ENCODE measurements at regions not wholly inside any gene's neighbourhood (a gene's known extent, or its start where the extent isn't known, plus 50 kb on each side); places are given as distances from the start of the nearest gene placed in this dataset.

DNA sequence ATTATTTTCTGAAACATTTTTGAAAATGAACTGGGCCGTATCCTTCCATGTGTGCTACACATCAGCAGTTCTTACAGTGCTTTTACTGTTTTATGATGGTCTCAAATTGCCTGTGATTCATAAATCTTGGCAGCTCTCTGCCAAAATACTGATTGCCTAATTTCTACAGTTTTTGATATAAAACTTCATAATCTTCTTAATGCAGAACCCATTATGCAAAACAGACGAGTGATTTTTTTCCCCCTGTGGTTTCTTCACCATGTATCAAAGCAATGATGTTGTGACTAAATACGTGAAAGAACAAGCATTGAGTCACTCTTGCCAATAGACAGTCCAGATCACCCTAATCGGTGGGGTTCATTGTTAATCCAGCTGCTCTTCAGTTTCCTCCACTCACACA is 156.4 kb upstream of the WDR1 start:
- Histone ChIP-seq H3K4me1 (replicated peaks) (no peaks in the 10 kb centered on the region), H3K36me3 (no peaks in the 10 kb centered on the region), H3K9me3 (no peaks in the 10 kb centered on the region), H3K27me3 (replicated peaks; ENCODE audit: insufficient read depth) (no peaks in the 10 kb centered on the region), H3K27ac (no peak overlapping the region), H3K4me3 (no peak overlapping the region)
- TF ChIP-seq POLR2A (IDR thresholded peaks at IDR 0.05), result no peak
- TF ChIP-seq POLR2AphosphoS5 (IDR thresholded peaks at IDR 0.05), result no peak
- TF ChIP-seq, protein P1, sequence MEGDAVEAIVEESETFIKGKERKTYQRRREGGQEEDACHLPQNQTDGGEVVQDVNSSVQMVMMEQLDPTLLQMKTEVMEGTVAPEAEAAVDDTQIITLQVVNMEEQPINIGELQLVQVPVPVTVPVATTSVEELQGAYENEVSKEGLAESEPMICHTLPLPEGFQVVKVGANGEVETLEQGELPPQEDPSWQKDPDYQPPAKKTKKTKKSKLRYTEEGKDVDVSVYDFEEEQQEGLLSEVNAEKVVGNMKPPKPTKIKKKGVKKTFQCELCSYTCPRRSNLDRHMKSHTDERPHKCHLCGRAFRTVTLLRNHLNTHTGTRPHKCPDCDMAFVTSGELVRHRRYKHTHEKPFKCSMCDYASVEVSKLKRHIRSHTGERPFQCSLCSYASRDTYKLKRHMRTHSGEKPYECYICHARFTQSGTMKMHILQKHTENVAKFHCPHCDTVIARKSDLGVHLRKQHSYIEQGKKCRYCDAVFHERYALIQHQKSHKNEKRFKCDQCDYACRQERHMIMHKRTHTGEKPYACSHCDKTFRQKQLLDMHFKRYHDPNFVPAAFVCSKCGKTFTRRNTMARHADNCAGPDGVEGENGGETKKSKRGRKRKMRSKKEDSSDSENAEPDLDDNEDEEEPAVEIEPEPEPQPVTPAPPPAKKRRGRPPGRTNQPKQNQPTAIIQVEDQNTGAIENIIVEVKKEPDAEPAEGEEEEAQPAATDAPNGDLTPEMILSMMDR (IDR thresholded peaks at IDR 0.05), result no peak
- no peak for DNase-seq (ENCODE audit: low spot score)
- 38% methylated on average over 4 of the region's 4 CpGs for WGBS
- intact Hi-C loops (cut with DNase I), result no loop called here

DNA sequence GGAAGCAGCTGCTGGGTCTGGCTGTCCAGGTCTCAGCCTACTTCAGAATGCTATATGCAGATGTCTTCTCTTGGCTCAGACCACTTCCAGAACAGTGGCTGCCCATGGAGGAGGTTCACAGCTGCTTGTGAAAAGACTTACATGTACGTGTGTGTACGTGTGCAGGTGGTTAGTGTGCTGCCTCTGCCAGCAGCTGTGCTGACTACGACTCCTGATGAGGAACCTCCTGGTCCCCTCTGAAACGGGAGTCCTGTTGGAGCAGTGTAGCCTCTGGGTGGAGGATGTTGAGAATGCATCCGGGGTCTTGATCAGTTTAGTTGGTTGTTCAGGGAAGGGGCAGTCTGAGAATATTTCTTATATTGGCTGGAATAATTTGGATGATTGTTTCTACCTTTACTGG is 155.9 kb upstream of the WDR1 start:
- DNase-seq (ENCODE audit: low spot score), result no peak
- 58% methylated on average over 5 of the region's 5 CpGs for WGBS

DNA sequence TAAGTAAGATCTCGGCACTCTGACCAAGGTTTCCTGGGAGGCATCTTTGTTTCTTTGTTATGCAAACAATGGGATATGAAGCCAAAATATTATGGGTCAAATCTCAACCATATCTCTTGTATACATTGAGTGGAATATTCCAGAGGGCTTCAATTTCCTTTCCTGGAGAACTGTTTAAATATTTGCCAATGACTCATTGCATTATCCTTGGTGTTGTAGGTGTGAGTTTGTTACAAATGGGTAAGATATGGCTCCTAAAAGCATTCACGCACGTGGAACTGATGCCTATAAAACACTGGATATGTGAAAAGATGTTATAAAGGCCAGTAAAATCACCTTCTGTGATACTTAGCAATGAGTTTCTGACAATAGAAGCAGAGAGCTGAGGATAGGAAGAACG is 150.5 kb upstream of the WDR1 start:
- Histone ChIP-seq H3K4me3 (no peak overlapping the region), H3K36me3 (no peaks in the 10 kb centered on the region), H3K27me3 (replicated peaks; ENCODE audit: insufficient read depth) (no peaks in the 10 kb centered on the region), H3K27ac (no peak overlapping the region), H3K4me1 (replicated peaks) (no peaks in the 10 kb centered on the region), H3K9me3 (no peaks in the 10 kb centered on the region)
- 54% methylated on average over 4 of the region's 4 CpGs for WGBS
- DNase-seq (ENCODE audit: low spot score), result no peak
- intact Hi-C loops (cut with DNase I), result no loop called here
- TF ChIP-seq, protein P1 (IDR thresholded peaks at IDR 0.05), result no peak
- no peak for TF ChIP-seq POLR2AphosphoS5 (IDR thresholded peaks at IDR 0.05)
- no peak for TF ChIP-seq POLR2A (IDR thresholded peaks at IDR 0.05)

More for the DNA sequence above, 155.9 kb upstream of the WDR1 start:
- no peaks in the 10 kb centered on the region for H3K27me3 ChIP-seq (replicated peaks; ENCODE audit: insufficient read depth)
- H3K4me1 ChIP-seq (replicated peaks), result no peaks in the 10 kb centered on the region
- intact Hi-C loops (cut with DNase I), result no loop called here
- H3K27ac ChIP-seq, result no peak overlapping the region
- H3K36me3 ChIP-seq, result no peaks in the 10 kb centered on the region
- no peak overlapping the region for H3K4me3 ChIP-seq
- H3K9me3 ChIP-seq, result no peaks in the 10 kb centered on the region
- TF ChIP-seq, protein P1 (IDR thresholded peaks at IDR 0.05), result no peak
- TF ChIP-seq POLR2A (IDR thresholded peaks at IDR 0.05) (no peak), POLR2AphosphoS5 (IDR thresholded peaks at IDR 0.05) (no peak)

DNA sequence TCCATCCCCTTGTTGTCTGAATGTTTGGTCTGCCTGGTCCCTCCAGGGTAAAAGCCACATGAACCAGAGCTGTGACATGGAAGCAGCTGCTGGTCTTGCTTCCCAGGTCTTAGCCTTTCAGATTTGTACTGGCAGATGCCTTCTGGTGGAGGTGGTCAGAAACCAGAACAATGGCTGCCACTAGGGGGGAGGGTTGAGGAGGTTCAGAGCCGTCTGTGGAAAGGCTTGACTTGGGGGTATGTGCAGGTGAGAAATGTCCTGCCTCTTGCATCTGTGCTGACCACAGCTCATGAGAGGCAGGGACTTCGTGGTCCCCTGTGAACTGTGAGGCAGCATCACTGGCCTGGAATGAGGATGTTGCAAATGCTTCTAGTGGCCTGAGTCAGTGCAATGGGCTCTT is 144.2 kb upstream of the WDR1 start:
- Histone ChIP-seq H3K4me1 (replicated peaks) (no peaks in the 10 kb centered on the region), H3K27ac (no peak overlapping the region), H3K27me3 (replicated peaks; ENCODE audit: insufficient read depth) (no peaks in the 10 kb centered on the region), H3K4me3 (no peak overlapping the region), H3K9me3 (no peaks in the 10 kb centered on the region), H3K36me3 (no peaks in the 10 kb centered on the region)
- intact Hi-C loops (cut with DNase I), result no loop called here
- TF ChIP-seq POLR2A (IDR thresholded peaks at IDR 0.05), result no peak
- TF ChIP-seq, protein P1 (IDR thresholded peaks at IDR 0.05), result no peak
- no peak for TF ChIP-seq POLR2AphosphoS5 (IDR thresholded peaks at IDR 0.05)
- WGBS, result 65% methylated on average over 2 of the region's 2 CpGs
- no peak for DNase-seq (ENCODE audit: low spot score)

DNA sequence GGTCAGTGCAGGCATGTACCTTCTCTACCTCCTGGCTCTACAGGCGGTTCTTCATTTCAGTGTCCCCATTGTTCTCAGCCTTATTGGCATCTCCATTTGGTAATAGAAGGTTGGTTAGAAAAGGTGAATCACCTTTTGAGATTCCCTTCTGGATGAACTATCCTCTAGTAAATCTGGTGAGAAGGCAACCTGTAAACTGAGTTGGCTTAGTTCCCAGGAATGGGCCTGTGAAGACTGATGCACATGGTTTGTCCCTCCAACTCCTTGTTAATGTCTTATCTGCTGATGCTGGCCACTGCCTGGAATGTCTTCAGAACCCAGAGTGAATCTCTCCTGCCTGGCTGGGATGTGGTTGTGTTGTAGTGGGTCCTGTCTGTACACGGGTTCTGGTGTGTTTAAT is 143.4 kb upstream of the WDR1 start:
- Histone ChIP-seq H3K4me3 (no peak overlapping the region), H3K4me1 (replicated peaks) (no peaks in the 10 kb centered on the region), H3K9me3 (no peaks in the 10 kb centered on the region), H3K27me3 (replicated peaks; ENCODE audit: insufficient read depth) (no peaks in the 10 kb centered on the region), H3K36me3 (no peaks in the 10 kb centered on the region), H3K27ac (no peak overlapping the region)
- intact Hi-C loops (cut with DNase I), result no loop called here
- no peak for DNase-seq (ENCODE audit: low spot score)
- WGBS, result 91% methylated on average over 2 of the region's 2 CpGs
- TF ChIP-seq, protein P1 (IDR thresholded peaks at IDR 0.05), result no peak
- TF ChIP-seq POLR2AphosphoS5 (IDR thresholded peaks at IDR 0.05), result no peak
- no peak for TF ChIP-seq POLR2A (IDR thresholded peaks at IDR 0.05)

All from prostate gland (tissue), 2 donors.